ENCODE measurements at regions not wholly inside any gene's neighbourhood (a gene's known extent, or its start where the extent isn't known, plus 50 kb on each side); places are given as distances from the start of the nearest gene placed in this dataset.

DNA sequence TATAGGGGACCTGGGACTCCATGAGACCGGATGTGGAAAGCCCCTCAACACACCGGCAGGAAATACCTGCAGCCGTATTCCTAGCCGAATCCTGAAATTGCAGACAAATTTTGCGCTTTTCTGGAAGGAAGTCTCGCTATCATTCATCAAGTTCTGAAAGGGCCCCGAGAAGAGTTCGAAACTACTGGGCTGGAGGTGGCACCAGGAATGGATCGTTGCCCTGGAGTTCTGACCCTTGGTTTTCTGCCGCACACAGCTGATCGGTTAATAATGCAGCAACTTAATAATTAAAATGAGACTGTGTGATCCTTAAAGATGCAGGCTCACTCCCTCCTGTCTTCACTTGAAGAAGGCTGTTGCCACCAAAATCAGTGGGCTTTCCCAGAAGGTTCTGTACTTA is 55.7 kb upstream of the MRTFB start:
- TF ChIP-seq, protein P1, sequence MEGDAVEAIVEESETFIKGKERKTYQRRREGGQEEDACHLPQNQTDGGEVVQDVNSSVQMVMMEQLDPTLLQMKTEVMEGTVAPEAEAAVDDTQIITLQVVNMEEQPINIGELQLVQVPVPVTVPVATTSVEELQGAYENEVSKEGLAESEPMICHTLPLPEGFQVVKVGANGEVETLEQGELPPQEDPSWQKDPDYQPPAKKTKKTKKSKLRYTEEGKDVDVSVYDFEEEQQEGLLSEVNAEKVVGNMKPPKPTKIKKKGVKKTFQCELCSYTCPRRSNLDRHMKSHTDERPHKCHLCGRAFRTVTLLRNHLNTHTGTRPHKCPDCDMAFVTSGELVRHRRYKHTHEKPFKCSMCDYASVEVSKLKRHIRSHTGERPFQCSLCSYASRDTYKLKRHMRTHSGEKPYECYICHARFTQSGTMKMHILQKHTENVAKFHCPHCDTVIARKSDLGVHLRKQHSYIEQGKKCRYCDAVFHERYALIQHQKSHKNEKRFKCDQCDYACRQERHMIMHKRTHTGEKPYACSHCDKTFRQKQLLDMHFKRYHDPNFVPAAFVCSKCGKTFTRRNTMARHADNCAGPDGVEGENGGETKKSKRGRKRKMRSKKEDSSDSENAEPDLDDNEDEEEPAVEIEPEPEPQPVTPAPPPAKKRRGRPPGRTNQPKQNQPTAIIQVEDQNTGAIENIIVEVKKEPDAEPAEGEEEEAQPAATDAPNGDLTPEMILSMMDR (IDR thresholded peaks at IDR 0.05) = no peak
- no peak for TF ChIP-seq EP300 (IDR thresholded peaks at IDR 0.05)
